OCI-LY3 (cell line): ENCODE measurements at regions not wholly inside any gene's neighbourhood (a gene's known extent, or its start where the extent isn't known, plus 50 kb on each side); places are given as distances from the start of the nearest gene placed in this dataset.

Experiments
- CTCF ChIP-seq: fragments of 200-600, 300-600 bp; sonication (generic); IDR thresholded peaks from 2 replicates; pipeline ENCODE4 v1.5.1; 2014; ENCODE audit warnings: antibody characterized with exemption, low read length, low read depth
- EZH2phosphoT487 ChIP-seq: fragments of 200-600 bp; shearing (Covaris generic); IDR thresholded peaks from 2 replicates; pipeline ENCODE4 v1.6.1; 2018; ENCODE audit warnings: antibody characterized with exemption, mixed run types, low read depth

GRCh38 chr3:65030847-65031463, 343.2 kb upstream of the ADAMTS9 start:
- TF ChIP-seq EZH2phosphoT487 (no peak), CTCF (no peak)
